Upper lobe of left lung (tissue), 6 donors: ENCODE measurements at regions not wholly inside any gene's neighbourhood (a gene's known extent, or its start where the extent isn't known, plus 50 kb on each side); places are given as distances from the start of the nearest gene placed in this dataset.

Experiments used
- ATAC-seq, 2 donors: fragments of 200-7000 bp; cut with Tn5 transposase; one replicate each; pipeline ENCODE4 v1.9.1; 2022; ENCODE audit warnings: mild to moderate bottlenecking in 2 of 2, moderate library complexity in 2 of 2; ENCODE audit not compliant: low FRiP score in 2 of 2
- DNase-seq, 2 donors: peaks; one replicate each; pipeline ENCODE4 v3.0.0-alpha.2; 2019 to 2020
- H3K27ac ChIP-seq, 4 donors: fragments of 200-600 bp; sonication (generic); one replicate each; pipeline ENCODE4 v1.5.1; 2016 to 2019
- H3K27me3 ChIP-seq, 4 donors: fragments of 200-600 bp; sonication (generic); one replicate each; pipeline ENCODE4 v1.5.1; 2017 to 2019
- H3K36me3 ChIP-seq, 4 donors: fragments of 200-600 bp; sonication (generic); one replicate each; pipeline ENCODE4 v1.5.1; 2016 to 2019
- H3K4me1 ChIP-seq, 4 donors: fragments of 200-600 bp; sonication (generic); one replicate each; pipeline ENCODE4 v1.5.1; 2018 to 2019
- H3K4me3 ChIP-seq, 4 donors: fragments of 200-600 bp; sonication (generic); one replicate each; pipeline ENCODE4 v1.5.1; 2017 to 2019; ENCODE audit warnings: mild to moderate bottlenecking in 2 of 4, moderate library complexity in 1 of 4
- H3K9me3 ChIP-seq, 4 donors: fragments of 200-600 bp; sonication (generic); one replicate each; pipeline ENCODE4 v1.5.1; 2018 to 2019
- EP300 ChIP-seq, 4 donors: sonication (generic); formaldehyde crosslinking; IDR thresholded peaks; one replicate each; pipeline ENCODE4 v1.5.1; 2017; ENCODE audit warnings: antibody characterized with exemption in 4 of 4, control low read depth in 2 of 4
- POLR2A ChIP-seq, 4 donors: fragments of 450-650 bp; IDR thresholded peaks; one replicate each; pipeline ENCODE4 v1.5.1; 2016 to 2017; ENCODE audit warnings: antibody characterized with exemption in 4 of 4, mild to moderate bottlenecking in 2 of 4
- POLR2AphosphoS5 ChIP-seq, 2 donors: sonication (generic); formaldehyde crosslinking; IDR thresholded peaks; one replicate each; pipeline ENCODE4 v1.5.1; 2017; ENCODE audit warnings: antibody characterized with exemption in 2 of 2
- WGBS, 2 donors: methylation state at CpG; one replicate each; pipeline ENCODE4 v1.1.5; 2017 to 2018; 5-methylcytosine and 5-hydroxymethylcytosine counted together
- TF ChIP-seq, protein P1 (sequence below), 6 experiments: fragments of 450-650 bp in 4 of 6; fragments of 200-600 bp in 2 of 6; sonication (generic) in 2 of 6; IDR thresholded peaks; one replicate each; pipeline ENCODE4 v1.5.1; 2016 to 2019; ENCODE audit warnings: antibody characterized with exemption in 6 of 6
- donor health status: DM: no; HTN: no; CAD: no; lungs with moderate emphysema.
- donor health status: DM: no; HTN: yes; CAD: no; lungs with severe emphysema.

- no peak for TF ChIP-seq EP300 (IDR thresholded peaks at IDR 0.05)
- TF ChIP-seq POLR2A (IDR thresholded peaks at IDR 0.05) = no peak
- TF ChIP-seq, protein P1, sequence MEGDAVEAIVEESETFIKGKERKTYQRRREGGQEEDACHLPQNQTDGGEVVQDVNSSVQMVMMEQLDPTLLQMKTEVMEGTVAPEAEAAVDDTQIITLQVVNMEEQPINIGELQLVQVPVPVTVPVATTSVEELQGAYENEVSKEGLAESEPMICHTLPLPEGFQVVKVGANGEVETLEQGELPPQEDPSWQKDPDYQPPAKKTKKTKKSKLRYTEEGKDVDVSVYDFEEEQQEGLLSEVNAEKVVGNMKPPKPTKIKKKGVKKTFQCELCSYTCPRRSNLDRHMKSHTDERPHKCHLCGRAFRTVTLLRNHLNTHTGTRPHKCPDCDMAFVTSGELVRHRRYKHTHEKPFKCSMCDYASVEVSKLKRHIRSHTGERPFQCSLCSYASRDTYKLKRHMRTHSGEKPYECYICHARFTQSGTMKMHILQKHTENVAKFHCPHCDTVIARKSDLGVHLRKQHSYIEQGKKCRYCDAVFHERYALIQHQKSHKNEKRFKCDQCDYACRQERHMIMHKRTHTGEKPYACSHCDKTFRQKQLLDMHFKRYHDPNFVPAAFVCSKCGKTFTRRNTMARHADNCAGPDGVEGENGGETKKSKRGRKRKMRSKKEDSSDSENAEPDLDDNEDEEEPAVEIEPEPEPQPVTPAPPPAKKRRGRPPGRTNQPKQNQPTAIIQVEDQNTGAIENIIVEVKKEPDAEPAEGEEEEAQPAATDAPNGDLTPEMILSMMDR (IDR thresholded peaks at IDR 0.05) = no peak
- no peak for TF ChIP-seq POLR2AphosphoS5 (IDR thresholded peaks at IDR 0.05)
- WGBS, 2 donors = 87 to 89% methylated on average over 5 of the region's 5 CpGs
- H3K27me3 ChIP-seq = no peaks in the 10 kb centered on the region
- ATAC-seq (no peak), DNase-seq (no peak)
- H3K4me3 ChIP-seq = no peak overlapping the region
- H3K36me3 ChIP-seq = no peaks in the 10 kb centered on the region
- H3K9me3 ChIP-seq = no peaks in the 10 kb centered on the region
- no peak overlapping the region for H3K27ac ChIP-seq
- H3K4me1 ChIP-seq = no peaks in the 10 kb centered on the region
These were observed 199.1 kb upstream of the NRP1 start for GRCh38 chr10:33533612-33534011.

GRCh38 chr10:33532901-33533300, 198.4 kb upstream of the NRP1 start:
- WGBS, 2 donors = 85 to 86% methylated on average over 7 of the region's 7 CpGs

GRCh38 chr10:33529234-33529633, 194.8 kb upstream of the NRP1 start:
- DNase-seq (no peak), ATAC-seq (no peak)
- Histone ChIP-seq H3K4me3 (no peak overlapping the region), H3K9me3 (no peaks in the 10 kb centered on the region), H3K4me1 (no peaks in the 10 kb centered on the region), H3K27me3 (no peaks in the 10 kb centered on the region), H3K27ac (no peak overlapping the region), H3K36me3 (no peaks in the 10 kb centered on the region)
- TF ChIP-seq POLR2AphosphoS5 (IDR thresholded peaks at IDR 0.05) (no peak), POLR2A (IDR thresholded peaks at IDR 0.05) (no peak), EP300 (IDR thresholded peaks at IDR 0.05) (no peak)
- TF ChIP-seq, protein P1 (IDR thresholded peaks at IDR 0.05) = no peak

More at GRCh38 chr10:33532901-33533300, 198.4 kb upstream of the NRP1 start:
- TF ChIP-seq EP300 (IDR thresholded peaks at IDR 0.05) = no peak
- TF ChIP-seq POLR2AphosphoS5 (IDR thresholded peaks at IDR 0.05) = no peak
- no peak for TF ChIP-seq POLR2A (IDR thresholded peaks at IDR 0.05)
- TF ChIP-seq, protein P1 (IDR thresholded peaks at IDR 0.05) = no peak
- DNase-seq = no peak
- H3K36me3 ChIP-seq = no peaks in the 10 kb centered on the region
- no peaks in the 10 kb centered on the region for H3K4me1 ChIP-seq
- H3K4me3 ChIP-seq = no peak overlapping the region
- H3K9me3 ChIP-seq = no peaks in the 10 kb centered on the region
- H3K27me3 ChIP-seq = no peaks in the 10 kb centered on the region
- ATAC-seq = no peak
- no peak overlapping the region for H3K27ac ChIP-seq

DNA sequence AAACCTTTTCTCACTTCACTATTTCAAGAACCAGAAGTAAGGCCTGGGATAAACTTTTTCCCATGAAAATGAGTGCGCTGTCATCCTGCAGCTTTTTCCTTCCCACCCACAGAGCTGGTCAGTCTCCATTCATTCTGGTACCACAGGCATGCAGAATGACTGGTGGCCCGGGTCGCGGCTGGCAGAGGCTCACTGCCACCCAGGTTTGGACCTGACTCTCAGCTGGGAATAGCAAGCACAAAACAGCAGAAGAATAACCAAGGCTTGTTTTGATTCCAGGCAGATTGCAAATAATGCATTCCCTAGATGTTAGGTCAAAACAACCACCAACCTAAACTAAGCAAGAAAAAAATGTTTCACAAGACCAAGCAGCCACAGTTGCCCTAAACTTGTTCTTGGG, 190.5 kb upstream of the NRP1 start:
- no peaks in the 10 kb centered on the region for H3K9me3 ChIP-seq
- H3K36me3 ChIP-seq = no peaks in the 10 kb centered on the region
- WGBS, 2 donors = 63 to 79% methylated on average over 4 of the region's 4 CpGs
- ATAC-seq = no peak
- no peaks in the 10 kb centered on the region for H3K4me1 ChIP-seq
- H3K27ac ChIP-seq = no peak overlapping the region
- no peaks in the 10 kb centered on the region for H3K27me3 ChIP-seq
- DNase-seq = peak in 1 of 2 donors; percentile 29
- TF ChIP-seq POLR2AphosphoS5 (IDR thresholded peaks at IDR 0.05) (no peak), POLR2A (IDR thresholded peaks at IDR 0.05) (no peak), EP300 (IDR thresholded peaks at IDR 0.05) (no peak)
- TF ChIP-seq, protein P1 (IDR thresholded peaks at IDR 0.05) = no peak
- no peak overlapping the region for H3K4me3 ChIP-seq

DNA sequence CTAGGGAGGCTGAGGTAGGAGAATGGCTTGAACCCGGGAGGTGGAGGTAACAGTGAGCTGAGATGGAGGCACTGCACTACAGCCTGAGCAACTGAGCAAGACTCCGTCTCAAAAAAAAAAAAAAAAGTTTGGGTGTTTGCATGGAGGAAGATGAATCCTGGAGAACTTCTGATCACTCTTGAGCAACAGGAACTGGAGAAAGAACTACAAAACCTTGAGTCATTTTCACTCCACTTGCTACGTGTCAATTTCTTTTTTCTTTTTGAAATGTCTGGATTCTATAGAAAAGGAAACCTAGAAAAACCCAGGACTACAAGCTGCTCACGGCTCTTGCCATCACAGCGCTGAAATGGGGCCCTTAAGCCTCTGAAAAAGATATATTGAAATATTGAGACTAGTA, 189.6 kb upstream of the NRP1 start:
- Histone ChIP-seq H3K27ac (no peak overlapping the region), H3K36me3 (no peaks in the 10 kb centered on the region), H3K9me3 (no peaks in the 10 kb centered on the region), H3K27me3 (no peaks in the 10 kb centered on the region), H3K4me3 (no peak overlapping the region), H3K4me1 (no peaks in the 10 kb centered on the region)
- DNase-seq (no peak), ATAC-seq (no peak)
- WGBS, 2 donors = 87% methylated on average over 5 of the region's 5 CpGs
- TF ChIP-seq, protein P1 (IDR thresholded peaks at IDR 0.05) = no peak
- TF ChIP-seq EP300 (IDR thresholded peaks at IDR 0.05) = no peak
- no peak for TF ChIP-seq POLR2A (IDR thresholded peaks at IDR 0.05)
- TF ChIP-seq POLR2AphosphoS5 (IDR thresholded peaks at IDR 0.05) = no peak
